Transverse colon (tissue), 3 donors: ENCODE measurements at regions not wholly inside any gene's neighbourhood (a gene's known extent, or its start where the extent isn't known, plus 50 kb on each side); places are given as distances from the start of the nearest gene placed in this dataset.

Source experiments
- POLR2A ChIP-seq: fragments of 450-650 bp; IDR thresholded peaks from one replicate; pipeline ENCODE4 v1.6.1; 2016; ENCODE audit warnings: antibody characterized with exemption, mild to moderate bottlenecking, moderate library complexity
- POLR2AphosphoS5 ChIP-seq, 3 donors: sonication (generic); formaldehyde crosslinking; IDR thresholded peaks; one replicate each; pipeline ENCODE4 v1.6.1; 2016; ENCODE audit warnings: antibody characterized with exemption in 3 of 3

- TF ChIP-seq POLR2A (no peak), POLR2AphosphoS5 (IDR thresholded peaks at IDR 0.05) (no peak)
These were observed 167.2 kb upstream of the ZBED5 start for GRCh38 chr11:11025087-11025486.
